Skin of body (tissue), 1 donor: ENCODE measurements at regions not wholly inside any gene's neighbourhood (a gene's known extent, or its start where the extent isn't known, plus 50 kb on each side); places are given as distances from the start of the nearest gene placed in this dataset.

Experiments used
- DNase-seq: peaks from one replicate; lab custom pipeline; 2025; lab: John Stamatoyannopoulos, UW

- no peak for DNase-seq
These were observed 416.0 kb downstream of the MAN2A1 start for GRCh38 chr5:110105692-110106091.

- DNase-seq = no peak
These were observed 417.0 kb downstream of the MAN2A1 start for GRCh38 chr5:110106750-110107149.

GRCh38 chr5:110108520-110108919 lies 418.8 kb downstream of the MAN2A1 start:
- no peak for DNase-seq

GRCh38 chr5:110109667-110110066 lies 419.9 kb downstream of the MAN2A1 start:
- DNase-seq = no peak

- DNase-seq = no peak
These were observed 422.6 kb downstream of the MAN2A1 start for GRCh38 chr5:110112348-110112747.

- no peak for DNase-seq
These were observed 425.8 kb downstream of the MAN2A1 start for GRCh38 chr5:110115503-110115902.

- DNase-seq = no peak
These were observed 426.8 kb downstream of the MAN2A1 start for GRCh38 chr5:110116539-110116938.

GRCh38 chr5:110134963-110135935 lies 445.5 kb downstream of the MAN2A1 start:
- no peak for DNase-seq

- no peak for DNase-seq
These were observed 460.5 kb downstream of the MAN2A1 start for GRCh38 chr5:110150199-110150598.

- DNase-seq = no peak
These were observed 469.5 kb downstream of the MAN2A1 start for GRCh38 chr5:110159202-110159601.

- DNase-seq = no peak
These were observed 471.4 kb downstream of the MAN2A1 start for GRCh38 chr5:110161162-110161561.

GRCh38 chr5:110165366-110165765 lies 475.6 kb downstream of the MAN2A1 start:
- DNase-seq = no peak

GRCh38 chr5:110167384-110167783 lies 477.7 kb downstream of the MAN2A1 start:
- no peak for DNase-seq

- no peak for DNase-seq
These were observed 479.7 kb downstream of the MAN2A1 start for GRCh38 chr5:110169461-110169860.

- no peak for DNase-seq
These were observed 488.0 kb downstream of the MAN2A1 start for GRCh38 chr5:110177729-110178128.

- DNase-seq = no peak
These were observed 489.6 kb downstream of the MAN2A1 start for GRCh38 chr5:110179321-110179720.

GRCh38 chr5:110194191-110194590 lies 504.5 kb downstream of the MAN2A1 start:
- no peak for DNase-seq

- DNase-seq = no peak
These were observed 505.6 kb downstream of the MAN2A1 start for GRCh38 chr5:110195288-110195687.

- no peak for DNase-seq
These were observed 512.1 kb downstream of the MAN2A1 start for GRCh38 chr5:110201791-110202190.

- no peak for DNase-seq
These were observed 513.9 kb downstream of the MAN2A1 start for GRCh38 chr5:110203661-110204060.

- no peak for DNase-seq
These were observed 517.1 kb downstream of the TMEM232 start for GRCh38 chr5:110209401-110209800.

GRCh38 chr5:110218981-110219380 lies 507.5 kb downstream of the TMEM232 start:
- DNase-seq = no peak

GRCh38 chr5:110219769-110220168 lies 506.7 kb downstream of the TMEM232 start:
- no peak for DNase-seq
